GM13977 (cell line): ENCODE measurements at regions not wholly inside any gene's neighbourhood (a gene's known extent, or its start where the extent isn't known, plus 50 kb on each side); places are given as distances from the start of the nearest gene placed in this dataset.

Source experiments
- DNase-seq: peaks from one replicate; pipeline ENCODE4 v3.0.0; 2012; ENCODE audit warnings: low spot score
- in situ Hi-C: fragments of 300-500 bp; cut with MboI; formaldehyde crosslinking; loops from one replicate; pipeline ENCODE4 v1.12.0; 2022; ENCODE audit warnings: low sequenced_read_pairs, low pct_unique_long_range_greater_than_20kb, mixed read lengths, inconsistent platforms; ENCODE audit not compliant: unreplicated experiment
- TF ChIP-seq, protein P1 (sequence below): IDR thresholded peaks from 2 replicates; pipeline ENCODE4 v1.5.1; 2012; ENCODE audit warnings: mild to moderate bottlenecking, control low read depth; ENCODE audit not compliant: insufficient read depth; ENCODE audit errors: extremely low read depth, missing control alignments

DNA sequence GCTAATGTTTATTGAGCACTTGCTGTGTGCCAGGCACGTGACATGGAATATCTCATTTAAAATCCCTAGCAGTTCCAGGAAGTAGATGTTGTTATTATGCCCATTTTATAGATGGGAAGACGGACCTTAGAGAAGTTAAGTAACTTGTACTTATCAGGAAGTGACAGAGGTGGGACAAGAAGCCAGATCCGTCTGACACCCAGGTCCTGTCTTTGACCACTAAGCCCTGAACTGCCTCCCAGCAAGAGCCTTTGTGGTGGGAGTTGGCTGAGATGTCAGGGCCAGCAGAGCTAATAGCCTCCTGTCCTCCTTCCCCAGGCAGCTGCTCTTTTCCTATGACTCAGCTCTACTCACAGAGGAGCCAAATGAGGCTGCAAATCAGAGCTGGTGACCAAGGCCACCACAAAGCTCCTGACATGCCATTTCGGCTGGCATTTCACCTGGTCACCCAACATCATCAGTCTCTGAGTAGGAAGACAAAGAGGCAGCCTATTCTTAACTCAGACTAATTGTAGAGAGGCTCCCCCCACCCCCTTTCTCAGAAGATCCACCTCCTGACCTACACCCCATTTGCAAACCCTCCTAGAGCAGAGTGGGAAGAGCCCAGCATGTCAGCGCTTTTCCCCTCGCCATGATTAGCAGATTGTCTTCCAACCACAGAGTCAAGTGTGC is 175.1 kb upstream of the KIT start:
- in situ Hi-C loops: no loop called here
- TF ChIP-seq, protein P1, sequence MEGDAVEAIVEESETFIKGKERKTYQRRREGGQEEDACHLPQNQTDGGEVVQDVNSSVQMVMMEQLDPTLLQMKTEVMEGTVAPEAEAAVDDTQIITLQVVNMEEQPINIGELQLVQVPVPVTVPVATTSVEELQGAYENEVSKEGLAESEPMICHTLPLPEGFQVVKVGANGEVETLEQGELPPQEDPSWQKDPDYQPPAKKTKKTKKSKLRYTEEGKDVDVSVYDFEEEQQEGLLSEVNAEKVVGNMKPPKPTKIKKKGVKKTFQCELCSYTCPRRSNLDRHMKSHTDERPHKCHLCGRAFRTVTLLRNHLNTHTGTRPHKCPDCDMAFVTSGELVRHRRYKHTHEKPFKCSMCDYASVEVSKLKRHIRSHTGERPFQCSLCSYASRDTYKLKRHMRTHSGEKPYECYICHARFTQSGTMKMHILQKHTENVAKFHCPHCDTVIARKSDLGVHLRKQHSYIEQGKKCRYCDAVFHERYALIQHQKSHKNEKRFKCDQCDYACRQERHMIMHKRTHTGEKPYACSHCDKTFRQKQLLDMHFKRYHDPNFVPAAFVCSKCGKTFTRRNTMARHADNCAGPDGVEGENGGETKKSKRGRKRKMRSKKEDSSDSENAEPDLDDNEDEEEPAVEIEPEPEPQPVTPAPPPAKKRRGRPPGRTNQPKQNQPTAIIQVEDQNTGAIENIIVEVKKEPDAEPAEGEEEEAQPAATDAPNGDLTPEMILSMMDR: no peak
- DNase-seq: no peak

DNA sequence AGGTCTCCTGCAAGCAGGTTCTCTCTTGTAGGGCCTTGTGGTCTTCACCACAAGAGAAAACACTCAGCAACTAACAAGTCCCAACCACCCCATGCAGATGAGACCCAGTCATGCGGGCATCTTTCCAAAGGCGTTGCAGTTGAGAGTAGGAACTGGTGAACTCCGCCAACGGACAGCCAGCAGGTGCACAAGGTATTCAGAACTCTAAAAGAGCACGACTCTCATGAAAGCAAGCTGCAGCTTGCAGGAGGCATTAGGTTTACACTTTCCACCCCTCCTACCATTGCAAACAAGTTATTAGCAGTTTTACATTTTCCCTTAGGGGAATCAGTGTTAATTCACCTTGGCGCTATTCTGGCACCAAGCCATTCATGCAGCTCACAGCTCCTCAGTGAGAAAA is 173.4 kb upstream of the KIT start:
- DNase-seq: no peak
- in situ Hi-C loops: no loop called here
- TF ChIP-seq, protein P1: no peak

DNA sequence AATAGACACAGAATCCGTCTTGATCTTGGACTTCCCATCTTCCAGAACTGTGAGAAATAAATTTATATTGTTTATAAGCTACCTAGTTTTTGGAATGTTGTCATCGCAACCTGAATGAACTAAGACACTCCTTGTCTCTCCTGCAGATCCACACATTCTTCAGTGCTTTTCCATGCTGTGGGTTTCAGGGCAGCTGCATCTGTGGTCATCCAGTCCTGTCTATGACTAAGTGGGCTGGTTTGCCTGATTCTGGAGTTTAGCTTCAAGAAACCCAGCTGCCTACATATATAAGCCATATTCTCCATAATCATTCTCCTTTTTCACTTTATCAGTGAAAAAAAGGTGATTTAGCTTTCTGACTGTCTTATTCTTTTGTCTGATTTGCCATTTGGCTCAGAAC is 170.3 kb upstream of the KIT start:
- DNase-seq: no peak
- in situ Hi-C loops: no loop called here
- TF ChIP-seq, protein P1: no peak

DNA sequence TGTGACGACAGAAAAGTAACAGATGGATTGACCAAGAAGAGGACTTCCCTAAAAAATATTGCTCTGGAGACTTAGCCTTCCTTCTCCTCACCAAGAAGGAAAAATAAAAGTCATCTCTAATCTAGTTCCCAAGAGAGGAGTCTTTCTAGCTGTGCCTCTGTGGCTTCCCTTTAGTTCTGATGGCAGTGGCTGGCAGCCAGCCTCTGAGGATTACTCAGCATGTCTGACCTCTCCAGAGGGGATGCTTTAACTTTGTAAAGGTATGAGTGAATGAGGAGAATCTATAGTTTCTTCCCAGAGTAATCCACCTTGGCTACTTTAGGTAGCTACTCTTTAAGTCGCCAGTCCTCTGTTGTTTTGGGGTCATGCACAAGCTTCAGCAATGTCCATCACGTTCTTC is 163.9 kb upstream of the KIT start:
- DNase-seq: no peak
- TF ChIP-seq, protein P1: no peak
- in situ Hi-C loops: no loop called here

DNA sequence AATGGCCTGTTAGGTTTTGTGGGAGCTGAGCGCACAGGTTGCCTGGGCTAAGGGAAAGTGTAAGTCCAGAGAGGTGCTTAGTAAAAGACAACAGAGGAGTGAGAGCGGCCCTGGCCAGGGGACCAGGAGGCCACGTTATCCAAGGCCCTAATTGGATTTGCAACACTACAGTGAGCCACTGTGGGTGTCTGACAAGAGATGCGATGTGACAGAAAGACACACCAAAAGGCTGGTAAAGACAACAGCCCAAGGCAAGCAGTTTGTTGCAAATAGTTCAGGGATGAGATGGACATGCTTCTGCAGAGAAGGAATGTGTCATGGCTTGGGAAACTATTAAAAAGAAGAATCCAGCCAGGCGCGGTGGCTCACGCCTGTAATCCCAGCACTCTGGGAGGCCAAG is 162.7 kb upstream of the KIT start:
- no peak for DNase-seq
- in situ Hi-C loops: no loop called here
- TF ChIP-seq, protein P1: no peak

DNA sequence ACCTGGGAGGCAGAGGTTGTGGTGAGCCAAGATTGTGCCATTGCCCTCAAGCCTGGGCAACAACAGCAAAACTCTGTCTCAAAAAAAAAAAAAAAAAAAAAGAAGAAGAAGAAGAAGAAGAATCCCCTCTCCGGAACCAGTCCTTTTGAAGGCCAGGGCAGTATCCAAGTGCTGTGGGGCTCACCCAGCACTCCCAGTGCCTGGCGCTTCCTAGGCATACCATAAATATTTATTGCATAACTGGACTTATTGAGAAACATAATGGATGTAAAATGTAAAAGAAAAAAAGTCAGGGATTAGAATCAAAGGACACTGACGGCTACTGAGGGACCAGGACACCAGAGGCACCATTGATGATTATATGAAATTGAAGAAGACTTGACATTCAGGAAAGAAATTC is 162.1 kb upstream of the KIT start:
- DNase-seq: no peak
- TF ChIP-seq, protein P1: no peak
- in situ Hi-C loops: no loop called here
